NCI-H510A treated with DMSO at 0.1 percent for 48 hours (cell line): ENCODE measurements at regions not wholly inside any gene's neighbourhood (a gene's known extent, or its start where the extent isn't known, plus 50 kb on each side); places are given as distances from the start of the nearest gene placed in this dataset.

Source experiments
- DNase-seq: peaks from one replicate; lab custom pipeline; 2025; lab: John Stamatoyannopoulos, UW

DNA sequence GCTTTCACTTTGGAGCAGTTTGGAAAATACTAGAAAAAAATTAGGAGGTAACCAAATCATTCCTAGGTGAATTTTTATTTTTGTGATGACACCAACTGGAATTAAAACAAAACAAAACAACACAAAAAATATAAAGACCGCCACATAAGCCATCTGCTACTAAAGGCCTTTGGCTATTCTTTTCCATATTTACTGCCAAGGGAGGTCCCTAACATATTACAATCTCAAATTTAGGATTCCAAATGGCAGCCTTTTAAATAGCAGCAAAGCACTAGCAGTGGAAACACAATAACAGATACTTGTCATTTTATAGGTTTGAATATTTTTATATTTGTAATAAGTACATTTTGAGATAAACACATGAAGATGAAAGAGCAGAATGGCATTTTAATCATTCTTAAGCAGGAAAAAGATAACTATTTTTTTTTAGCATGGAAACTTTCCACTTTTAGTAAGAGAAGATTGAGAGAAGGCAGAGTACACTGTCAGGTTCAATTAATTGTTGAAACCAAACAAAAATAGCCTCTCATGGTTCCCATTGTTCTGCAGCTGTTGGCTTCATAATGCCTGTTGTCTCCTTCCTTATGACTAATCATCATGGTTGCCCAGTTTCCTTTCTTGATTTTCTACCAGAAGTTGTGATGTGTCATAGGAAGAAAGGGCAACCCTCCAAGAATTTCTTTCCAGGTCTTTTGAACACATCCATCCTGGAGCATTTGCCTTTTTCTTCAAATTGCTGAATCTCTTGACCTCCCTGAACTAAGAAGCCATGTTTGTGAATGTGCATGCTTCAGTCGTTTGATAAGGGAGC, 219.0 kb upstream of the EMCN start:
- no peak for DNase-seq

DNA sequence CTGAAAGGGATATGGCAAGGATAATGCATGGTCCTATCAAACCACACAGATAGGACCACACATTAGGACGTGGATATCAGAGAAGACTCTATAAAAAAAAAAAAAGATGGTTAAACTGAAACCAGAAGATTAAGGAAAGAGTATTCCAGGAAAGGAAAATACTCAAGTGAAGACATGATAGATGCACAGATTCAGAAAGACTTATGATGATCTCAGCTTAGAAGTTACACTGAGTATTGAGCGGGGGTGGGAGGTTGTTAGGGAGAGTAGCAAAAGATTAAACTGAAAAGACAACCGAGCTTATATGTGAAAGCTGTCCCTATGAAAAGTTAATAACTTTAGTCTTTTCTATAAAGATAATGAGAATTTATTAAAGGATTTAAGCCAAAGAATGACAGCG, 211.0 kb upstream of the EMCN start:
- no peak for DNase-seq

DNA sequence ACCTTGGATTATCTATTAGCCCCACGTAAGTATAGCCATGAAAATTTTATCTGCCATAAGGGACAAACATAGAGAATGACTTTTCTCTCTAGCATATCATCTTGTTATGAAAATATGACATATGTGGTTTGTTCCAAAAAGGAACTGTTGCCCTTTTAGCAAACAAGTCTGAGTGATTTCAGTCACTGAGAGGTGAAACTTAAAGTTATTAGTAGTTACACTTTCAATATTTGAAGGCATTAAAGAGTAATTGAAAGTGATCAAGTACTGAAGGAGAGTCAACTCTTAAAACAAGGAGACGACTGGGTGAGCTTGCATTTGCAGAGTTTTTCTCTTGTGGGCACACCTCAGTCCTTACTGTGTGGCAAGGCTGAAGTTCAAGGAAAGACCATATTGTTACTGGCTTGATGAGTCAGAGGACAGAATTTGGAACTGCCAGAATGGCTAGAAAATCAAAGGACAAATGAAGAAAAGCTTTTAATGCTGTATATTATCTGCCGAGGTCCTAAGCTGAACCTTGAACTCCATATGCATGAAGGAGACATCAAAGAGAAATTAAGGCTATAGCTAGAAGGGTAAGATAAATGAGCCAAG, 205.1 kb upstream of the EMCN start:
- DNase-seq, result no peak

DNA sequence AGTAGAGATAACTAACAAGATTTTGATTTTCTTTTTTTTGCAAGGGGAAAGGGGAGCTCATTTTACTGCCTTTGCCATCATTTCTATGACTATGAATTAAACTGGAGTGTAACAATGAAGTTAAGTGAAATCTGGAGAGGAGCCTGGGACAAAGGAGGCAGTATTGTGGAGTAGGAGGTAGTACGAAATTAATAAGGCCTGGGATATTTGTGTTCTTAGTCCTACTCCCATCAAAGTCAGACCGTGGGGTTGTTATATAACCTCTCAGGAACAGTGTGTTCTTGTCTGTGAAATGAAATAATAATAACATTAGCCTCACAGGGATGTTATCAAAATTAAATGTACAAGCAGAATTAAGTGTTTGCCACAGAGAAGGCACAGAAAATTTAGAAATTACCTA, 204.3 kb upstream of the EMCN start:
- DNase-seq, result no peak

DNA sequence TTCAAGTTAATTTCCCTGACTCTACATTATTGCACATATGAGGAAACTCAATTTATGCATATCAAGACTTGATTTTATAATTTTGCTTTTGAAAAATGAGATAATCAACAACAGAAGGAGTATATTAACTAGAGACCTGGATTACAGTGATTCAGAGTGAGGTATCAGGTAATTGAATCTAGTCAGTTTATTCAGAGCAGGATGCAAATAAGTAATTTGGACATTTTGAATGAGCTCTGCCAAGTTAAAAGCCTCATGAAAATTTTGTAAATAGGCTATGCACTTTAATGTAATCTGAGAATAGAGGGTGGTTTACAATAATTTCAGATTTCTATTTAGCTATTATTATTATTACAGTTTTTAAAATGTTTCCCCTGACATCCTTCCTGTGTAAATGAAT, 203.7 kb upstream of the EMCN start:
- DNase-seq, result no peak

DNA sequence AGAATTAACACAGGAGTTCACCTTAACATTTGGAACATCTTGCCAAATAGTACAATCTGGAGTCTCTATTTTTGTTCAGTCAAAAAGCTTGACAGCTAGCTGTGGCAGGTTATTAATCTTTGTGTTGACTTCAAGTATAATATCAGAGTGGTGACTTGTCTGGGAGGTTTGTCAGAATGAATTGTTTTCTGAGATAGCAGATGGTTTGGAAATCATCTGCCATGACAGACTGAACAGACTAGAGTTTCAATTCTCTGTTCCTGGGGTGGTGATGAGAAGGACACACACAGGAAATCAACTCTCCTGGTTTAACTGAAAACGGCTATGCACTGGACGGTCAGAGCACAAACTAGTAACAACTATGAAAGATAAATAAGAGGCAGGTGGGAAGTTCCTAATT, 203.3 kb upstream of the EMCN start:
- no peak for DNase-seq

DNA sequence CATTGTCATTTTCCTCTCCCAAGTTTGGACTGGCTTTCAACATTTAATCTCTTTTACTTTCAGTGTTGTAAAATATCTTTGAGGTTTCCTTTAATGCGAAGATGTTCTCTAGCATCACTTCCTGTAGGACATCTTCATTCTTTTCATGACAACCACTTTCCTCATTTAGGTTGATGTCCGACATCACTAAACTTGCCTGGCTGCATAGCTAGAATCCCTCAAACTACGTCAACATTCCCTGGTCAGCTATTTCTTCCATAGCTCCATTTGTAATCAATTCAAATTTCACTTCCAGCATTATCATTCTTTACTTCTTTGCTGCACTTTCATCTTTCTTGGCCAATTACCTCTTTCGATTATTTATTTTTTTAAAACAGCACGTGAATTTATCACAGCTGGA, 198.6 kb upstream of the EMCN start:
- DNase-seq, result no peak

DNA sequence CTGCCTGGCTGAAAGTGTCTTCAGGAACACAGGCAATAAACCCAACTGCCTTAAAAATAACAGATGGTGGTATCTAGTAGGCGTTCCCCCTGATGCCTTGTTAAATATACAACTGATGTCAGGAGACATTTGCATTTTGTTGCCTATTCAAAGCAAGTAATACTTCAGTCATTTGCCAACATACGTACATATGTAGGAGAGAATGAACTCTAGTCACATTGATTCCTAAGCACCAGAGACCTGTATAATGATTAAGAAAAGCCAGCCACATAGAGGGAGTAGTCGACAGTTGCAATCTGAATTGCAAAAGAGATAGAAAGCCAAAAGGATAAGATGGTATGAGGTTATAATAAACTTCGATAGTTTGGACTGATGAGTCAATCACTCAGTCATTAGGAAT, 191.0 kb upstream of the EMCN start:
- DNase-seq, result no peak

DNA sequence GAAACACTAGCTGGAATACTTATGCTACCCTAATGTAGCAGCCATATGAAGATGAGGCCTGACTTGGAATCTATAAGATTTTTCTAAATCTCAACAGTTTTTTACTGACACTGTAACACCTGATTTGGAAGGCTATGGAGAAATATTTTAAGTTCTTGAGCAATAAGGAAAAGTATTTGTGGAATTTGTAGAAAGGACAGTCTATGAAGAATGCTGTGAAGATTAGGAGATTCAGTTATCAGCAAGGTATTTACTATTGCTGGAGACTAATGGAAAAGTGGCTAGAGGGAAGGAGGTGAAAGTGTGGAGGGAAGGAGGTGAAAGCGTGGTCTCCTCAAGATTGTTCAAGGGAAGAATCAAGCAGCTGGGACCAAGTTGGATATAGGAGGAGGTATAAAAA, 190.0 kb upstream of the EMCN start:
- no peak for DNase-seq

DNA sequence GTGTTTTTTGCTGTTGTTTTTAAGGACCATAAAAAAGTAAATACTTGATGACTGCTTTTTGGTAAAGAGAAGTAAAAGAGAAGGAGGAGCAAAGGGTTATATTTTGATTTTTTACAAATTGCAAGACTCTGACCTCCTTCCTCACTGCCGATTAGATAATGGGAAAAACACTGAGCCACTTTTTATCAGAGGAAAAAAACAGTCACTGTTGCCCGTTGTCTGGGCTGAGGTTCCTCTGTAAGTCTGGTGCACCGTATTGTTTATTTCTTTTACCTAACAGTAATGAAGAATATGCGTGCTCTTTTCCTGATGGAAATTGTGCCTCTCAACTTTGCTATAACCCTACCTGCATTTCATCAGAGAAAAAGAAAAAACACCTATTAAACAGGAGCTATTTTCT, 178.7 kb upstream of the EMCN start:
- DNase-seq, result no peak

DNA sequence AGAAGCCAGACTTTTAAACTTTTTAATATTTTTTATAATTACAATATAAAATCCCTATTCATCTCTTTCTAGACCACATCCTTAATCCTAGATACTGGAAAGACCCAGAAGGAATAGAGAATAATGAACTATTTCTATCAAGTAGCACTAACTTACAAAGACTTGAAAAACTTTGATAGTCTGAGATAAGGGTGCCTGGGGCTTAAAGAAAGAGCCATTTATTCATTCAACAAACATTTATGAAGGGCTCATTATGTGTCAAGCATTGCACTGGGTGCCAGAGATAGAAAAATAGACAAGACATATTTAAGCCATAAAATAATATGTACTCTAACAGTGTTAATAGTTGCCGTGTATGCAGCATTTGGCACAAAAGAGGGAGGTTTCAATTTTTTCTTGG, 178.0 kb upstream of the EMCN start:
- DNase-seq, result no peak

DNA sequence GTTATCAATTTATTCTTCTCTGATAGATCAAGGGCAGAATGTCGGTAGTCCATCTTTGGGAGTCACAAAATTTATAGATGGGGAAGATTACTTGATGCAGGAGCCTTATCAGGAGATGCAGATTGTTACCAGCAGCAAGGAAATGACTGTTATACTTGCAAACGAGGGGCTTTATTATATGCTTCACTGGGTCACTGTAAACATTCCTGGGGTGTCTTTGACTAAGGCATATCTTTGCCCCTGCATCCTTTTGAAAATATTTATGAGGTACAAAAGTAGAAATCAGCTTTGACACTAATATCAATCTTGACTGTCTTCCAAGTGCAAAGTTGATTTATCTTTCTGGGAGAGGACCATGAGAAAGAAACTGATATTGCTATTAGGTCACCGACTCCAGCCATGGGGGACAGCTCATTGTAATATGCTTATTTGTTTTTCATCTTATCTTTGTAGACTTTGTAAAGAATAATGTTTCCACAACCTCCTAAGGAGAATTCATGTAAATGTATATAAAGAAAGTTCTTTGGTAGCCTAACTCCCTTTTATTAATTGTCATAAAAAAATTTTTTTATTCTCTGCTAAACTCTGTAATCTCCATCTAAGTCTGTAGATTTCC, 177.3 kb upstream of the EMCN start:
- no peak for DNase-seq

DNA sequence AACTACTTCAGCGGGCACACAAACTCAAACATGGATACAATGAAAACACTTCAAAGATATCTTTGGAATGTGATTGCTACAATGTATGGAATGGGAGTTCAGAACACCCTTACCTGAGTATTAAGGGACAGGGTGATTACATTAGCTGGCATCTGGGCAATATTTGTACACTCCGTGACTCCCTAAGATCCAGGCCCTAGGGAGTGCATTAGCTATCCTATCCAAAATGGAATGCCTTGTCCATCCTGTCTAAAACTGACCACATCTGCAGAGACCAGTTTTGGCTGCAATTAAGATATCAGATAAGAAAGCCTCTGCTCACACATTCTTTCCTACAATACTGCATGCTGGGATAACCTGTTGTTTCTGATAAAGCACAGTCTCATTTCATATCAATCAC, 176.6 kb upstream of the EMCN start:
- DNase-seq, result no peak

DNA sequence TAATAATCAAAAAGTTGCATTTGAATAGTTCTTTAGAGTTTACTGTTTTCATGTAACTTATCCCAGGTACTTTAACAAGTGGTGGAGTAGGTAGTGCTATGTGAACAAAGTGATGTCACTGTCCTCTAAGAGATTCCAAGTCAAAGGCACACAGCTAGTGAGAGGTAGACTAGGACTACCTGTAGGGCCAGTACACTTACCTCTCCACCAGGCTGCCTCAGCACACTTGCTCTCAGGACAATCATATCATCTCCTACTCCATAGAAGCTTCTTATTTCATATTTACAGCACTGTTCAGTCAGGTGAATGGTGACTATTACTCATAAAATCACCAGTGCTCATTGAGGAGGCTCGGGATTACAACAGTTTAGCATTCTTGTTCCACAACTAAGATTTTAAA, 173.0 kb upstream of the EMCN start:
- DNase-seq, result no peak

DNA sequence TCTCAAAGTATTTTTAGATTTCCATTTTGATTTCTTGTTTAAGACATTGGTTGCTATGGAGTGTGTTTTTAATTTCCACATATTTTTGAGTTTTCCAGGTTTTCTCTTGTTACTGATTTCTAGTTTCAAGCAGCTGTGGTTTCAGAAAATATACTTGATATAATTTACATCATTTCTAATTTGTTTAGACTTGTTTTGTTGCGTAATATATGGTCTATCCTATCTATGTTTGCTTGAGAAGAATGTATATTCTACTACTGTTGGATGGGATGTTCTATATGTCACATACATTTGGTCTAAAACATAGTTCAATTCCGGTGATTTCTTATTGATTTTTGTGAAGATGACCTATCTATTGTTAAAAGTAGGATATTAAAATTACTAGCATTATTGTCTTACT, 170.5 kb upstream of the EMCN start:
- no peak for DNase-seq

DNA sequence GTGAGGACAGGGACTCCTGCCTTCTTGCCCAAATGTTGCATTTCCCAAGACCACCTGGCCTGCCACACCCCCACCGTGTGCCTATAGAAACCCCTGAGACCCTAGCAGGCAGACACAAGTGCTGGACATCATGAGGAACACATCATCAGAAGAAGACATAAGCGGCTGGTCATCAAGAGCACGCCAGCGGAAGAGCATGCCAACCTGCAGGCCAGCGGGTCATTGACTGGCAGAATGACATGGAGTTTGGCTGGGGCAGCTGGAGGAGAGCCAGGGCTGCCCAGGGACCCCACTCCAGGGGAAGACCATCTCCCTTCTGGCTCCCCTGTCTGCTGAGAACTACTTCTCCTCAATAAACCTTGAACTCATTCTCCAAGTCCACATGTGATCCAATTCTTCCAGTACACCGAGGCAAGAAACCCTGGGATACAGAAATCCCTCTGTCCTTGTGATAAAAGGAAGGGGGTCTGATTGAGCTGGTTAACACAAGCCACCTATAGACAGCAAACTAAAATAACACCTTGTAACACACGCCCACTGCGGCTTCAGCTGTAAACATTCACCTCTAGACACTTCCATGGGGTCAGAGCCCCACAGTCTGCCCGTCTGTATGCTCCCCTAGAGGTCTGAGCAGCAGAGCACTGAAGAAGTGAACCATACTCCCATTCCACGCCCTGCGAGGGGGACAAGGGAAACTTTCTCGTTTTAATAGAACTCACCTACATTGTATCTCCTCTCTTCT, 164.8 kb upstream of the EMCN start:
- DNase-seq, result no peak

DNA sequence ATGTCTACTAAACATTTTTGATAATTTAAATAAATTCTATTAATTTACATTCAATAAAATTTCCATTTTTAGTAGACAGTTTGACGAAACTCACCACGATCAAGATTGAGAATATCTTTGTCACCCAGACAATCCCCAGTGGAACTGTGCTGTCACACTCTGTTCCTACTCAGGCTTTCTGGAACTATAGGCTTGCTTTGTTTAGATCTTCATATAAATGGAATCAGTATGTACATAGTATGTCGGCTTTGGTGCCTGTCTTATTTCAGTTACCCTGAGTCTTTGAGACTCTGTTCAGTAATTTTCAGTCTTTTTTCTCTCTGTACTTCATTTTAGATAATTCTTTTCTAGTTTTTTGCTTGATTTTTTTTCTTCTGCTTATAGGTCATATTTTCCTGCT, 163.5 kb upstream of the EMCN start:
- no peak for DNase-seq

DNA sequence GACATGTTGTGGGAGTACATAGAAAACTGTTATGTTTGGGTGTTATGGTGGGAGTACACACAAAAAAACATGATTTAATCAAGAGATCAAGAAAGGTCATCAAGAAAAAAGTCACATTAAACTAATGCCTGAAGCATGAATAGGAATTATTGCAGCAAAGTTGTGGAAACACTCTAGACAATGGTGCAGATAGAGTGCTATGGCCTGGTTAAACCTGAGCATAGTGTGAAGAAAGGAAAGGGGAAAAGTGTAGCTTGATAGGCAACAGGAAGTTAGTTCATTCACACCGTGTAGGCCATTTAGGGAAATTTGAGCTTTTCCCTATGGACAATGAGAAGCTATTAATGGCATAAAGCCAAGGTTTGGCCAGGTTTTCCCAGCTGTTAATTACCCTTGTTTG, 162.1 kb upstream of the EMCN start:
- no peak for DNase-seq

DNA sequence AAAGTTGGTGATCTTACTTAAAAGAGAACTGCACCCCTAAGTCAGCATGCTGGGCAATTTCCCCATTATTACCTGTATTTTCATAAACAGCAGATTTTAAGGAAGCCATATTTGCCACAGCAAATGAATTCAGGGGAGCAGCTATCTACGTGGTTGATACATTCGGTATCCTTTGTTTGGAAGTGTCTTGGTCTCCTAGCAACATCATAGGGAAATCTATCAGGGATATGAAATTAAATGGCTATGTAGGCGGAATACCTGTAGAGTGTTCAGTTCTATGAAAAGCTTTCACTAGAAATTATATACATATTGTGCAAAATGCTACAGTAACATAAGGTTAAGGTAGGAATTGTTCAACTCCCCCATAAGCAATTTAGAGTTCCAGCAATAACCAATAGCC, 157.2 kb upstream of the EMCN start:
- DNase-seq, result no peak

DNA sequence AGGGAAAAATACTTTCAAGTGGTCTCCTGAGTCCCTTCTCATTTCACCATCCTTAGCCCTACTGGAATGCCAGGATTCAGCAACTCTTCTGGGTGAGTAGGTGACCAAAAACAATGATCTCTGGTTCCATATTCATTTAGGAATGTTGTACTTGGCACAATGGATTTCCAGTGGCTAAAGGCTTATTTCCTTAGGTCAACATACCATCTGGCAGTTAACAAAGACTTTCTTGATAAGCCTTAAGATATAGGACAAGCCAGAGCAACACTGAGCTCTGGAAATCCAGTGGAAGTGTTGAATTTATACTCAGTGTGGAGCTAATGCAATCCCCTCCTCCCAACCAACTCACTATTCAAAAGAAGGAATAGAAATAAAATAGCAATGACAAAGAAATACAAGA, 139.4 kb upstream of the EMCN start:
- DNase-seq, result no peak

DNA sequence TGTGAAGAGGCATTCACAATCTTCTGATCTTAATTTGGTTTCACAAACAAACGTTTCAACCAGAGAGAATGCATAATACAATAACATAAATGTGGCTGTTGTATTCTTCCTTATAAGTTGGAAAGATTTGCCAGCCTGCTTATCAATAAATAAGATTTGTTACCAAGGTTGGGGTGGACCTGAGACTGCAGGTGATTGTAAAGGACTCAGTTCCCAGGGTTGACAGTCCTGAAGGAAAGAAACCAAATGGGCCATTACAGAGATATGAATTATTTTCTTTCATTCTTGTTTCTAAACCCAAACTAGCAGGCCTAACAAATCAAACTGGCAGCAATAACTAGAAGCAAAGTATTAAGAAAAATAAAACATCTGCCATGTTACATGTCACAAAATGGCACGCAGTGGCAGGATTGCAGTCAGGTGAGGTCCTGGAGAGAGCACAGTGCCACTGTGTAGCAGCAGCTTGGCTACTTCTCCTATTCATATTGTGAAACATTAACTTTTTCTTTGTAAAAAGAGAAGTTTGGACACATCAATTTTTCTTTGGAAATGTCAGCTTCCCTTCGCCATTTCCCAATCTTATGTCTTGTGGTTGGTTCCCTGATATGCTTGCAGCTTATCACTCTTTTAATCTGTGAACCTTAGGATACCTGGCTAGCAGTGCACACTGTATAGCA, 133.8 kb upstream of the EMCN start:
- no peak for DNase-seq

DNA sequence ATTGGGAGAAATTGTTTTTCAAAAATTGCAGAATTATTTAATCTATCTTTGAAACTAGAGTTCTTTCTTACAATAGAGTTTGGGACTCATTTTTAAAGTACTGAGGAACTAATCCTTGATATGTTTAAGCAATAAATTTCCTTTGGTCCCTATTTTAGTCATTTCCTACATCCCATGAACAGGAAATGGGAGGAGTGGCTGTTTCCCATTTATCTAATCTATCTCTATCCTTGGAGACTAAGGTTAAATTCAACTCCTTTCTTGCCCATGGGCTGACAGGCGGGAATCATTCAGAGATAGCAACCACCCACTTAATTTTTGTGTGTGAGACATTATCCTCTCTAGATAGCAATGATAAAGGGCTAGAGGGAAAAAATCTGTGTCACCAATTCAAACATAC, 131.6 kb upstream of the EMCN start:
- DNase-seq, result no peak
